SU-DHL-6 (cell line): ENCODE measurements at regions not wholly inside any gene's neighbourhood (a gene's known extent, or its start where the extent isn't known, plus 50 kb on each side); places are given as distances from the start of the nearest gene placed in this dataset.

Experiments
- H2AFZ ChIP-seq: fragments of 200-600 bp; sonication (generic); 2 replicates; pipeline ENCODE4 v1.6.1; 2014; ENCODE audit warnings: low read depth, mild to moderate bottlenecking, moderate library complexity, mixed read lengths, antibody characterized with exemption, low read length; ENCODE audit not compliant: severe bottlenecking
- H3F3A ChIP-seq: fragments of 200-600 bp; shearing (Covaris generic); 2 replicates; pipeline ENCODE4 v1.6.0; 2016; ENCODE audit warnings: antibody characterized with exemption, mild to moderate bottlenecking; ENCODE audit not compliant: insufficient read depth
- H3K27ac ChIP-seq: fragments of 200-600 bp; sonication (generic); 2 replicates; pipeline ENCODE4 v1.5.1; 2016; ENCODE audit warnings: low read depth, mild to moderate bottlenecking, low read length, moderate library complexity, mixed read lengths
- H3K27me3 ChIP-seq: fragments of 200-600 bp; sonication (generic), shearing (Covaris generic); 2 replicates; pipeline ENCODE4 v1.6.0; 2014; ENCODE audit warnings: mild to moderate bottlenecking, low read length
- H3K36me3 ChIP-seq: fragments of 200-600 bp; sonication (generic); 2 replicates; pipeline ENCODE4 v1.6.1; 2014; ENCODE audit warnings: mild to moderate bottlenecking, low read length, mixed read lengths
- H3K4me2 ChIP-seq: fragments of 300-600, 200-600 bp; shearing (Covaris generic), sonication (generic); 2 replicates; pipeline ENCODE4 v1.6.0; 2014; ENCODE audit warnings: low read length, low read depth, mild to moderate bottlenecking; ENCODE audit not compliant: poor library complexity, severe bottlenecking
- H3K4me3 ChIP-seq: fragments of 200-600 bp; sonication (generic); 2 replicates; pipeline ENCODE4 v1.5.1; 2014; ENCODE audit warnings: antibody characterized with exemption, low read length, mild to moderate bottlenecking, mixed read lengths; ENCODE audit not compliant: insufficient read depth, poor library complexity, severe bottlenecking
- H3K79me2 ChIP-seq: fragments of 200-600 bp; sonication (generic); 2 replicates; pipeline ENCODE4 v1.6.1; 2014; ENCODE audit warnings: mild to moderate bottlenecking, low read length, moderate library complexity; ENCODE audit not compliant: insufficient read depth
- H3K9ac ChIP-seq: fragments of 200-600 bp; sonication (generic); 2 replicates; pipeline ENCODE4 v1.7.0; 2014; ENCODE audit warnings: mild to moderate bottlenecking, low read length
- H3K9me2 ChIP-seq: fragments of 200-600 bp; sonication (generic); replicated peaks from 2 replicates; pipeline ENCODE4 v1.6.1; 2014; ENCODE audit warnings: low read length; ENCODE audit not compliant: insufficient read depth
- H3K9me3 ChIP-seq: fragments of 200-600 bp; sonication (generic); 2 replicates; pipeline ENCODE4 v1.6.1; 2014; ENCODE audit warnings: low read length, mixed read lengths; ENCODE audit not compliant: insufficient read depth
- H4K20me1 ChIP-seq: fragments of 200-600 bp; sonication (generic); 2 replicates; pipeline ENCODE4 v1.6.1; 2014; ENCODE audit warnings: low read depth, mild to moderate bottlenecking, antibody characterized with exemption, low read length, moderate library complexity, mixed read lengths
- CTCF ChIP-seq: fragments of 200-600 bp; sonication (generic); IDR thresholded peaks from one replicate; pipeline ENCODE4 v1.5.1; 2017; ENCODE audit warnings: antibody characterized with exemption, mild to moderate bottlenecking, low read length, moderate library complexity; ENCODE audit not compliant: insufficient read depth, poor library complexity, severe bottlenecking
- EZH2phosphoT487 ChIP-seq: fragments of 200-600 bp; sonication (generic), shearing (Covaris generic); conservative IDR thresholded peaks from 2 replicates; pipeline ENCODE4 v1.6.1; 2018; ENCODE audit warnings: mild to moderate bottlenecking, antibody characterized with exemption, low read length, moderate library complexity, mixed read lengths

GRCh38 chr3:182622241-182622545, 171.1 kb upstream of the ATP11B start:
- no peak for TF ChIP-seq CTCF
- TF ChIP-seq EZH2phosphoT487 = no peak
- Histone ChIP-seq H3K9me3 (no peaks in the 10 kb centered on the region), H3K9me2 (no peaks in the 10 kb centered on the region), H3K4me3 (no peak overlapping the region), H4K20me1 (no peaks in the 10 kb centered on the region), H3K4me2 (no peak overlapping the region), H3K36me3 (no peaks in the 10 kb centered on the region), H3K79me2 (no peaks in the 10 kb centered on the region), H3F3A (no peaks in the 10 kb centered on the region), H3K27ac (no peak overlapping the region), H2AFZ (no peak overlapping the region), H3K27me3 (no peaks in the 10 kb centered on the region), H3K9ac (no peak overlapping the region)

GRCh38 chr3:182626484-182627467, 166.5 kb upstream of the ATP11B start:
- H3F3A ChIP-seq = no peaks in the 10 kb centered on the region
- H3K9me3 ChIP-seq = no peaks in the 10 kb centered on the region
- H4K20me1 ChIP-seq = no peaks in the 10 kb centered on the region
- TF ChIP-seq EZH2phosphoT487 = no peak
- no peak for TF ChIP-seq CTCF
- H3K36me3 ChIP-seq = no peaks in the 10 kb centered on the region
- H3K4me2 ChIP-seq = no peak overlapping the region
- H3K9ac ChIP-seq = no peak overlapping the region
- H3K4me3 ChIP-seq = no peak overlapping the region
- no peaks in the 10 kb centered on the region for H3K9me2 ChIP-seq
- no peak overlapping the region for H3K27ac ChIP-seq
- no peak overlapping the region for H2AFZ ChIP-seq
- H3K79me2 ChIP-seq = no peaks in the 10 kb centered on the region
- no peaks in the 10 kb centered on the region for H3K27me3 ChIP-seq

- Histone ChIP-seq H3K9ac (no peak overlapping the region), H3K9me2 (no peaks in the 10 kb centered on the region), H3K36me3 (no peaks in the 10 kb centered on the region), H4K20me1 (no peaks in the 10 kb centered on the region), H3F3A (no peaks in the 10 kb centered on the region), H3K4me2 (no peak overlapping the region), H3K9me3 (no peaks in the 10 kb centered on the region), H3K27ac (no peak overlapping the region), H3K27me3 (no peaks in the 10 kb centered on the region), H3K4me3 (no peak overlapping the region), H2AFZ (no peak overlapping the region), H3K79me2 (no peaks in the 10 kb centered on the region)
- no peak for TF ChIP-seq EZH2phosphoT487
- no peak for TF ChIP-seq CTCF
Observed at GRCh38 chr3:182628531-182628930, 164.8 kb upstream of the ATP11B start.
